HepG2 (cell line): ENCODE measurements at regions not wholly inside any gene's neighbourhood (a gene's known extent, or its start where the extent isn't known, plus 50 kb on each side); places are given as distances from the start of the nearest gene placed in this dataset.

Experiments
- TF ChIP-seq, protein P1 (sequence below): sonication (generic); formaldehyde crosslinking; IDR thresholded peaks from 2 replicates; pipeline ENCODE4 v1.5.0; 2020; ENCODE audit warnings: mild to moderate bottlenecking, missing genetic modification reagents, moderate library complexity
- TF ChIP-seq, protein P2 (sequence below): sonication (generic); formaldehyde crosslinking; IDR thresholded peaks from 2 replicates; pipeline ENCODE4 v1.8.1; 2023; ENCODE audit warnings: mild to moderate bottlenecking, missing genetic modification reagents

DNA sequence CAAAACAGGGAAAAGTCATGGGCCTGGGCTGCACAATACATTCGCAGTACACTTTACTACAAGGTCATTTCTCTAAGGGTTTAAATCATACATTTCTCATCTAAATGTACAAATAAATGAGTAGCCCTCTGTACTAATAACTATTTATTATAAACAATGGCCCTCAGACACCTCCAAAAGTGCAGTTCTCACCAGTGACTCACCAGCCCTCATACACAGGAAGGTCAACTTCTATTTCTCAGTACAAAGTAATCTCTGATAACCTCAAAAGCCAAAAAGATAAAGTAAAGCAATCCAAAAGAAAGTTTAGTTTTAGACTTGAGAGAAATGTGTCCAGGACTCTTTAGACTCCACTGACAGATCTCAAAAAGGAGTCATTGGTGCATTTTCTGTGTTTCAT is 1258.1 kb upstream of the CDH6 start:
- TF ChIP-seq, protein P1, sequence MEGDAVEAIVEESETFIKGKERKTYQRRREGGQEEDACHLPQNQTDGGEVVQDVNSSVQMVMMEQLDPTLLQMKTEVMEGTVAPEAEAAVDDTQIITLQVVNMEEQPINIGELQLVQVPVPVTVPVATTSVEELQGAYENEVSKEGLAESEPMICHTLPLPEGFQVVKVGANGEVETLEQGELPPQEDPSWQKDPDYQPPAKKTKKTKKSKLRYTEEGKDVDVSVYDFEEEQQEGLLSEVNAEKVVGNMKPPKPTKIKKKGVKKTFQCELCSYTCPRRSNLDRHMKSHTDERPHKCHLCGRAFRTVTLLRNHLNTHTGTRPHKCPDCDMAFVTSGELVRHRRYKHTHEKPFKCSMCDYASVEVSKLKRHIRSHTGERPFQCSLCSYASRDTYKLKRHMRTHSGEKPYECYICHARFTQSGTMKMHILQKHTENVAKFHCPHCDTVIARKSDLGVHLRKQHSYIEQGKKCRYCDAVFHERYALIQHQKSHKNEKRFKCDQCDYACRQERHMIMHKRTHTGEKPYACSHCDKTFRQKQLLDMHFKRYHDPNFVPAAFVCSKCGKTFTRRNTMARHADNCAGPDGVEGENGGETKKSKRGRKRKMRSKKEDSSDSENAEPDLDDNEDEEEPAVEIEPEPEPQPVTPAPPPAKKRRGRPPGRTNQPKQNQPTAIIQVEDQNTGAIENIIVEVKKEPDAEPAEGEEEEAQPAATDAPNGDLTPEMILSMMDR (CRISPR knock-in tag): no peak
- TF ChIP-seq, protein P2, sequence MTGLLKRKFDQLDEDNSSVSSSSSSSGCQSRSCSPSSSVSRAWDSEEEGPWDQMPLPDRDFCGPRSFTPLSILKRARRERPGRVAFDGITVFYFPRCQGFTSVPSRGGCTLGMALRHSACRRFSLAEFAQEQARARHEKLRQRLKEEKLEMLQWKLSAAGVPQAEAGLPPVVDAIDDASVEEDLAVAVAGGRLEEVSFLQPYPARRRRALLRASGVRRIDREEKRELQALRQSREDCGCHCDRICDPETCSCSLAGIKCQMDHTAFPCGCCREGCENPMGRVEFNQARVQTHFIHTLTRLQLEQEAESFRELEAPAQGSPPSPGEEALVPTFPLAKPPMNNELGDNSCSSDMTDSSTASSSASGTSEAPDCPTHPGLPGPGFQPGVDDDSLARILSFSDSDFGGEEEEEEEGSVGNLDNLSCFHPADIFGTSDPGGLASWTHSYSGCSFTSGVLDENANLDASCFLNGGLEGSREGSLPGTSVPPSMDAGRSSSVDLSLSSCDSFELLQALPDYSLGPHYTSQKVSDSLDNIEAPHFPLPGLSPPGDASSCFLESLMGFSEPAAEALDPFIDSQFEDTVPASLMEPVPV (CRISPR knock-in tag): no peak
